GM21576 (cell line): ENCODE measurements at regions not wholly inside any gene's neighbourhood (a gene's known extent, or its start where the extent isn't known, plus 50 kb on each side); places are given as distances from the start of the nearest gene placed in this dataset.

Experiments used
- ATAC-seq: cut with Tn5 transposase; IDR thresholded peaks from one replicate; pipeline ENCODE4 v1.9.1; 2021; ENCODE audit warnings: mild to moderate bottlenecking, moderate library complexity; ENCODE audit not compliant: unreplicated experiment

DNA sequence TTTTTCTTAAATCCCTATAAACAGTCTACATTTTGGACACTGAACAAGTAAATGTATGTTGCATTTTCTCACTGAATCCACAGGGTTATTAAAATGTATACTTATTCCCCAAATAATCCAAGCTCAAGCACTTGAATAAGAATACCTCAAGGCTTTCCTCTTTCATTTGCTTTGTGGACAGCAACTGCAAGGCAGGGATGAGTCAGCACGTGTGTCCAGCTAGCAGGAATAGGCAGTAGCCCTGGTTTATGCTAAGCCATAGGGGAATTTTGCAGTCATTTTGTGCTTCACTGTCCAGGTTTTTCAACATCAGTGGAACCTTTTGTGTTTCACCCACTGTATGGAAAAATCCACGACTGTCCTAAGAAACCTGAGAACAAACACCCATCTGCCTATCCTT, 96.7 kb upstream of the KCNMB2 start:
- no peak for ATAC-seq

DNA sequence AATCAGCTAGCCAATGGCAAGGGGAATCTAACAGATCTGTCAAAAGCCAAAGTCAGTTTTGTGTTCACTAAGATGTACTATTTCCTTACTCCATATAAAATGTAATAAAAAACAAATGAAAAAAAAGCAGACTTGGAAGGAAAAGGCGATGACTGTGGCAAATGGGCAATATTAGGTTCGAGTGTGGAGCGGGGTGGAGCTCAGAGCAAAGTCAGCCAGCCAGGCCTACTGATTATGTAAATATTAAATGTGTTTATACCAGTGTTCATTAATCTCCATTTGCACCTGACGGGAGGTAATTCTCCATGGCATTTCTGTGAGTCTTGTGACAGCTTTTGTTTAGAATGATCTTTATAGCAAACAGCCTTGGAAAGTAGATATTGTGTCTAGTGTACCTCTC, 96.2 kb upstream of the KCNMB2 start:
- no peak for ATAC-seq

DNA sequence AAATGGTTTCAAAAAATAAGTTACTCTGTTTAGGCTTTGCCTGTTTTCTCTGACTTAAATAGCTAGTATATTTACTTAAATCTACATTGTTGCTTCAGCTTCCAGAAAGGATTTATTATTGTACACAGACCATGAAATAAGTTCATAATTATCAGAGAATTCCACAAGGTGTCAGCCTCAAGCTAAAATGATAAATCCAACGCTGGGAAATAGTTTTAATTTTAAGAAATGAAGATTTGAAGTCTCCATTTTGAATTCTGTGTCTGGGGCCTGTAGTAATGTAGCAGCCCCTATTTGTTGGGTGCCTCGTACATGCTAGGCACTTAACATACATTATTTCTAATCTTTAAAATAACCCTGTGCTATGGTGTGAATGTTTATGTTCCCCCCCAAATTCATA, 92.6 kb upstream of the KCNMB2 start:
- no peak for ATAC-seq

GRCh38 chr3:178445139-178445538, 91.1 kb upstream of the KCNMB2 start:
- ATAC-seq: no peak

- ATAC-seq: no peak
Observed at GRCh38 chr3:178446059-178446458, 90.2 kb upstream of the KCNMB2 start.

GRCh38 chr3:178450476-178450875, 85.8 kb upstream of the KCNMB2 start:
- no peak for ATAC-seq

DNA sequence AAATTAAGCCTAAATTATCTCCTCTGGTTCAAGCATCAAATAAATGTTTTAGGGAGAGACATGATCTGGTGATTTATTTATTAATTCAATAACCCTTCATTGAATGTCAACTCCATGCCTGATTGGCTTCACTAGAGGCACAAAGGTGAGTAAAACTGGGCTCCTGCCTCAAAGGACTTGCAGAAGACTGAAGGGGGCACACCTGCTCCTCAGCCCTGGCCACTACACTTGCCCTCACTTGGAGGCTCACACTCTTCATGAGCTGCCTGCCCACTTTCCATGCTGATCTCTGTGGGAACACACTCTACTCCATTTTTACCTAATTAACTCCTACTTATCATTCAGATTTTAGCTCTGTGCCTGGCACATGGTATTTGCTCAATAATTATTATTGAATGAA, 84.4 kb upstream of the KCNMB2 start:
- ATAC-seq: peak; percentile 50

- no peak for ATAC-seq
Observed at GRCh38 chr3:178454726-178455125, 81.5 kb upstream of the KCNMB2 start.

DNA sequence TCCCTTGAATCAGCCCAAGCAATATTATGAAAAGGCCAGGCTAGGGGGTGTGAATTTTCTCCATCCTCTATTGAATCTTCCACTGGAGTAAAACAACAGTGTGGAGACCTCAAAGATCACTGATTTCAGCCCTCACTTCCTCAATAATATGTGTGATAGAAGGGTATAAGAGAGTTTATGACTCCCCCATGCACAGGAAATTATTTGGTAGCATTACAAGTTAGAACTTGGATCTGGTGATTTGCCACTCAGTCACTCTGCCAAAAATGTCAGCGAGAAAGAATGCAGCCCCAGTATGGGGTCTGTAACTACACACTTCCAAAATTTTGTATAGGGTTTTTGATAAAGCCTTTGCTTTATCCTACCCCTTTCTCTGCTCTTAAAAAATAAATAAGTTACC, 81.0 kb upstream of the KCNMB2 start:
- no peak for ATAC-seq

DNA sequence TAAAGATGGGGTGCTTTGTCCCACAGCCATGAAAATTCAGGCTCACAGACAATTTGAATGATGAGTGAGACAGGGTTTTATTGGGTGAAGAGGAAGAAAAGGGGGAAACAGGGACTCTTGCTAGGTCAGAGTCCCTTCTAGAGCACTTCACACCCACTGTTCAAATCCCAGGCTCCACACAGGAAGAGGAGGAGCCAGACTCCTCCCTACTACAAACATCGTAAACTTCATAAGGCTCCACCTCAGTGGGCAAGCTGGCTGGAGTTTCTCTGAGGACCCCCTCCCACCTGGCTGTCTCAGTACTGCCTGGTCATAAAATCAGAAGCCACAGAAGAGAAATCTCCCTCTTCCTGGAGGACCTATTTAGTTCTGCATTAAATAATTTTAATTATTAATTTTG, 80.3 kb upstream of the KCNMB2 start:
- ATAC-seq: no peak

- ATAC-seq: no peak
Observed at GRCh38 chr3:178456621-178457285, 79.5 kb upstream of the KCNMB2 start.

DNA sequence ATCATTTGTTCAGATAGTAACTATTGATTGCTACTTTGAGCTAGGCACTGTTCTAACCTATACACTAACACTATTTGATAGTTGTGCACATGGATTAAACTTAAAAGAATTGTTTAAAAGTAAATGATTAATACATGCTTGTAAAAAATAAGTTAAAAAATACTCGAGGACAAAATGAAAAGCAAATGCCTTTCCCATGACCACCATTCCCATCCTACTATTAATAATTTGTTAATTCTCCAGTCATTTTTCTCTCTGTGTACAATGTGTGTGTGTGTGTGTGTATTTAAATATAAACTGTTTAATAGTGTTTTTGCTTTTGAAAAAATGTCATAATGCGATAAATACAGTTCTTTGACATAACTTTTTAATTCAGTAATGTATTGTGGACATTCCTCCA, 78.7 kb upstream of the KCNMB2 start:
- no peak for ATAC-seq

GRCh38 chr3:178458313-178459037, 77.8 kb upstream of the KCNMB2 start:
- no peak for ATAC-seq

- no peak for ATAC-seq
Observed at GRCh38 chr3:178459038-178459410, 77.2 kb upstream of the KCNMB2 start.

DNA sequence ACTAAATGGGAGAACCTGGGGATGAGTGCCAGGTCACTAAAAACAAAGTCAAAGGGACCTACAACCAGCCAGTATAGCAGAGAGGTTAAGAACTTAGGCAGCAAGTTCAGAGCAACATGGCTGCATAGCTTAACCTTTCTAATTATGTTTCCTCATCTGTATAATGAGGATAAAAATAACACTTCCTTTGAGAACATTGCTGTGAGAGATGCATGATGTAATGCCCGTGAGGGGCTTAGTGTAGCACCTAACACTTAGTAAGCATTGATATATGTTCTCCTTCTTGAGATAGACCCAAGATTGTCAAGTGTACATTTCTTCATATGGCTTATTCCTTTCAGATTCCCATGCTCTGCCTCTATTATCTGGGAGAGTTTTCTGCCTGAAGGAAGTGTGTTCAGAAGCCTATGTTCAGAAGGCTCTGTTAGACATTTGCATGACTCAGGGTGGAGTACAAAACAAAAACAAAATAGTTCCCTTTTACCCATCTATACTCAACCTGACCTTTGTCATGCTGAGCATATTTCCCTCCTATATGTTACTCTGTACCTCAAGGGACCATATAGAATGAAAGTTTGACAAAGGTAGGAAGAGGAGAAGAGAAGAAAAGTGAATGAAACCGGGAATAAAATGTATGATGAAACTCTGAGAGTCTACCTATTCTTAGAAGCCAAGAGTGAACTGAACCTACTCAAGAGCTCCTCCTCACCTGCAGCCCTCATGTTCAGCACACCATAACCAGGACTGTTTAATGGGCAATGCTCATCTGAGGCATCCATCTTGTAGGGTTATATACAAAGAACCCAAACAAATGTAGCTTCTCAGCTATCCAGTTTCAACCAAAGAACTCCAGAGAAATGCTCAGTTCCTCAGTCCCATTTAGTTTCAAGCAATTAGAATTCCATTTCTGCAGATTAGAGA, 70.7 kb upstream of the KCNMB2 start:
- ATAC-seq: no peak

GRCh38 chr3:178472941-178473340, 63.3 kb upstream of the KCNMB2 start:
- ATAC-seq: no peak

DNA sequence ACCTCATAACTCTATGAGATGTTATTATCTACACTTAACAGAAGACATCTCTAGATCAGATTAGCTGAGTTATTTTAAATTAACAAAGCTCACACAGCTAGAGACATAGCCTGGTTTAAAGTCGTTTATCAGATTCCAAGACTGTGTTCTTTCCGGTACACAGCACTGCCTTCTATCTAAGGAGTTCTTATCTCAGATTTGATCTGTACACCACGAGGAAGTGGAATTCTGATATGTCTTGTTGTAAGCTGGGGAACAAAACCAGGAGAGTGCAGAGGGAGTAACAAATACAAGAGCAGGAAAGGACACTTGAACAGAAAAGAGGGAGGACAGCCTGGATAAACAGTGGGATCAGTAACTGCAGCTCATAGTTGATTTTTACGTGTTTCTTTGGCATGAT, 61.7 kb upstream of the KCNMB2 start:
- no peak for ATAC-seq

GRCh38 chr3:178475062-178475461, 61.2 kb upstream of the KCNMB2 start:
- ATAC-seq: no peak

DNA sequence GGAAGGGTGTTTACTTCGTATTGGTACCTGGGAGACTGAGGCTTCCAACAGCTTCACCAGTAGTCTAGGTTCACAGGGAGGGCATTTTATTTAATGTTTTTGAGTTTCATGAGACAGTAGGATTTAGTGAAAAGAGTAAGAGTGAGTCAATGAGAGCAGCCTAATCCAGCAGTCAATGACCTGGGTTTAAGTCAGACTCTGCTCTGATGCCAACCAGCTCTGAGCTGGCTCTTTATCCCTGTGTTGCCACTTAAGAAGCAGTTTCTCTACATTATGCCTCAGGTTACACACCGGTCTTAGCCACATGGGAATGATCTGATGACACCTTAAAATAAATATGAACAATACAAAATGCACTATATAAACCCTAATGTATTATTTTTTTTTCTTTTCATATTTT, 59.4 kb upstream of the KCNMB2 start:
- no peak for ATAC-seq

DNA sequence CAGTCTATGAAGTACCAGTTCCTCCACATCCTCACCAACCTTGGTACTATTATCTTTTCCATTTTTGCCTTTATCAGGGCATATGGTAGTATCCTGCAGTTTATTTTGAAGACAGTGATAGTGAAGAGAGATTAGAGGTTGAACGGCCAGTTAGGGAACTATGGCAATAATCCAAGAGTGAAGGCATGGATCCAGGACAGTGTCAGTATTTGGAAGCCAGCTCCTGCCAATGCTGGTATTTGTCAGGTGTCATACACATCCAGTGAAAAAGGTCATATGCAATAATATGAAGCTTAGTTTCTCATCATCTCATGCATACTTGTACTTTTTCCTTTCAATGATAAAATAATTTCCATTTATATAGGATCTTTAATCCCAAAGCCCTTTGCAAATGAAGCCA, 56.8 kb upstream of the KCNMB2 start:
- ATAC-seq: no peak

DNA sequence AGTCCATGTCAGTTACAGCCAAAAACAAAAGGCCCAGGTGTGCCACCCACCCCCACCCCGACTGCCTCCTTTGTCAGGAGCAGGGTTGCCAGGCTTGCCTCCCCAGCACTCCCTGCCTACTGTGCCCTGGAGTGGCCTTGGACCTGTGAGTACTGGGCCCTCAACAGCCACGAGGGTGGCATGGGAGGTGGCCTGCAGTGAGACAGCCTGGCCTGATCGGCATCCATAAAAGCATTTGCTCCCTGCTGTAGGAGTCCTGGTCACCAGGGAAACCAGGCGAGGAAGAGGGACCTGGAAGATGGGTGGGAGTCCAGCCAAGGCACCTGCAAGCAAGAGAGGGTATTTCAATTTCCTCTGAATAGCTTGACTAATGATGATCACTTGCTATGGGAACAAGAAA, 56.4 kb upstream of the KCNMB2 start:
- no peak for ATAC-seq

- ATAC-seq: no peak
Observed at GRCh38 chr3:178480274-178480673, 56.0 kb upstream of the KCNMB2 start.
